ENCODE measurements at regions not wholly inside any gene's neighbourhood (a gene's known extent, or its start where the extent isn't known, plus 50 kb on each side); places are given as distances from the start of the nearest gene placed in this dataset.

DNA sequence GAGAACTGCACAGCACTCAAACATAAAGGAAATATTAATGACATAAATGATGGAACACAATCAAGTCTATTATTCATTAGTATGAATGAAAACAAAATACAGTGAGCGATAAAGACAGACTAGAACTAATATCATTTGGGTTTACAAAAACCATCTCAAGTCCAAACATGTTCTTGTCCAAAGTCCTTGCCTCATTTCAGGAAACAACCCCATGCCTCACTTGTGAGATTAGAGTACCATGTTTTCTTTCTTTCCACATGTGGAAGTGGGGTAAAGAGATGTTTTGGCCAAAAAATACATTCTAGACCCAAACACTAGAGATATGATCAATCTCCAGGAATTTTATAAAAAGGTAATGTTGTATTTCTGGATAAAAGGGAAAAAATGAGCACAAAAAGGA lies 53.3 kb upstream of the NFE2L2 start:
- 97% methylated on average over 1 of the region's 1 CpG for WGBS (ENCODE audit: low lambda C conversion rate, missing lambda C conversion rate)
- H3K4me2 ChIP-seq, result no peak overlapping the region

DNA sequence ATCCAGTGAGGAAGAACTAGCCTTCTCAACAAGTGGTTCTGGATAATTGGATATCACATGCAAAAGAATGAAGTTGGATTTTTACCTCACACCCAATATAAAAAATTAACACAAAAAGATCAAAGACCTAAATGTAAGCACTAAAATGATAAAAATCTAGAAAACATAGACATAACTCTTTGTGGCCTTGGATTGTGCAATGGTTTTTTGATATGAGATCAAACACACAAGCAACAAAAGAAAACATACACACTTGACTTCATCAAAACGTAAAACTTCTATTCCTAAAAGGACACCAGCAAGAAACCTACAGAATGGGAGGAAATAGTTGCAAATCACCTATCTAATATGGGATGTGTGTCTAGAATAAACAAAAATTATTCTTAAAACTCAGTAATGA lies 54.1 kb upstream of the NFE2L2 start:
- Histone ChIP-seq H3K4me3 (no peak overlapping the region), H3K9me2 (replicated peaks; ENCODE audit: insufficient read depth) (no peaks in the 10 kb centered on the region), H3K4me2 (no peak overlapping the region), H4K20me1 (ENCODE audit: insufficient read depth, poor library complexity, severe bottlenecking) (no peaks in the 10 kb centered on the region), H3K27ac (no peak overlapping the region), H3K27me3 (no peaks in the 10 kb centered on the region), H2AFZ (no peak overlapping the region), H3K36me3 (replicated peaks; ENCODE audit: insufficient read depth, low read depth) (no peaks in the 10 kb centered on the region), H3K4me1 (ENCODE audit: insufficient read depth) (no peaks in the 10 kb centered on the region), H3K79me2 (no peaks in the 10 kb centered on the region), H3K9me3 (ENCODE audit: low read depth) (no peaks in the 10 kb centered on the region)
- no peak for TF ChIP-seq EZH2 (IDR thresholded peaks at IDR 0.05; ENCODE audit: borderline replicate concordance)
- DNase-seq (ENCODE audit: low spot score), result no peak
- 86% methylated on average over 1 of the region's 1 CpG for WGBS (ENCODE audit: low lambda C conversion rate, missing lambda C conversion rate)

More for the DNA sequence above, 53.3 kb upstream of the NFE2L2 start:
- no peak overlapping the region for H3K4me3 ChIP-seq
- no peak for TF ChIP-seq EZH2 (IDR thresholded peaks at IDR 0.05; ENCODE audit: borderline replicate concordance)
- no peak for TF ChIP-seq EZH2phosphoT487 (IDR thresholded peaks at IDR 0.05; ENCODE audit: low read depth, severe bottlenecking, unreplicated experiment)
- TF ChIP-seq, protein P1, sequence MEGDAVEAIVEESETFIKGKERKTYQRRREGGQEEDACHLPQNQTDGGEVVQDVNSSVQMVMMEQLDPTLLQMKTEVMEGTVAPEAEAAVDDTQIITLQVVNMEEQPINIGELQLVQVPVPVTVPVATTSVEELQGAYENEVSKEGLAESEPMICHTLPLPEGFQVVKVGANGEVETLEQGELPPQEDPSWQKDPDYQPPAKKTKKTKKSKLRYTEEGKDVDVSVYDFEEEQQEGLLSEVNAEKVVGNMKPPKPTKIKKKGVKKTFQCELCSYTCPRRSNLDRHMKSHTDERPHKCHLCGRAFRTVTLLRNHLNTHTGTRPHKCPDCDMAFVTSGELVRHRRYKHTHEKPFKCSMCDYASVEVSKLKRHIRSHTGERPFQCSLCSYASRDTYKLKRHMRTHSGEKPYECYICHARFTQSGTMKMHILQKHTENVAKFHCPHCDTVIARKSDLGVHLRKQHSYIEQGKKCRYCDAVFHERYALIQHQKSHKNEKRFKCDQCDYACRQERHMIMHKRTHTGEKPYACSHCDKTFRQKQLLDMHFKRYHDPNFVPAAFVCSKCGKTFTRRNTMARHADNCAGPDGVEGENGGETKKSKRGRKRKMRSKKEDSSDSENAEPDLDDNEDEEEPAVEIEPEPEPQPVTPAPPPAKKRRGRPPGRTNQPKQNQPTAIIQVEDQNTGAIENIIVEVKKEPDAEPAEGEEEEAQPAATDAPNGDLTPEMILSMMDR (IDR thresholded peaks at IDR 0.05; ENCODE audit: poor library complexity), result no peak
- H3K9me2 ChIP-seq (replicated peaks; ENCODE audit: insufficient read depth), result no peaks in the 10 kb centered on the region
- H3K27ac ChIP-seq, result no peak overlapping the region
- H3K27me3 ChIP-seq, result no peaks in the 10 kb centered on the region
- no peaks in the 10 kb centered on the region for H3K79me2 ChIP-seq
- H4K20me1 ChIP-seq (ENCODE audit: insufficient read depth, poor library complexity, severe bottlenecking), result no peaks in the 10 kb centered on the region
- H2AFZ ChIP-seq, result no peak overlapping the region
- DNase-seq (ENCODE audit: low spot score), result no peak
- H3K4me1 ChIP-seq (ENCODE audit: insufficient read depth), result no peaks in the 10 kb centered on the region
- no peaks in the 10 kb centered on the region for H3K9me3 ChIP-seq (ENCODE audit: low read depth)
- no peaks in the 10 kb centered on the region for H3K36me3 ChIP-seq (replicated peaks; ENCODE audit: insufficient read depth, low read depth)

DNA sequence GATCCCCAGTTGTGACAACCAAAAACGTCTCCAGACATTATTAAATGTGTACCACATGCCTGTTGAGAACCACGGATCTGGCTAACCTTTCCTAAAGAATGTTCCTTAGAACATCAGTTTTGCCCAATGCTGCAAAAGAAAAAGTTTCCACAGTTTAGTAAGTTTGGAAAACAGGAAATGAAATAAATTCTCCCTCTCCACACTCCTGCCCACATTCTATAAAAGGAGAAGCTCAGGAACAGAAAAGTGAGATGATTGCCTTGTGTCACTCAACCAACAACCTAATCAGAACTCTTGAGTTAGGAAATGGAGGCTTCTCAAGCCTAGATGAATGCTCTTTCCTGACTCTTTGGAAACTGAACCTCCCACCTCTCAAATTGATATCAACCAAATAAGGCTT lies 56.1 kb upstream of the NFE2L2 start:
- no peak for TF ChIP-seq EZH2 (IDR thresholded peaks at IDR 0.05; ENCODE audit: borderline replicate concordance)
- no peak for TF ChIP-seq EZH2phosphoT487 (IDR thresholded peaks at IDR 0.05; ENCODE audit: low read depth, severe bottlenecking, unreplicated experiment)
- TF ChIP-seq, protein P1 (IDR thresholded peaks at IDR 0.05; ENCODE audit: poor library complexity), result no peak
- no peaks in the 10 kb centered on the region for H4K20me1 ChIP-seq (ENCODE audit: insufficient read depth, poor library complexity, severe bottlenecking)
- 83% methylated on average over 2 of the region's 2 CpGs for WGBS (ENCODE audit: low lambda C conversion rate, missing lambda C conversion rate)
- no peaks in the 10 kb centered on the region for H3K27me3 ChIP-seq
- peaks cover 6% of the 10 kb centered on the region for H3K4me1 ChIP-seq (ENCODE audit: insufficient read depth)
- DNase-seq (ENCODE audit: low spot score), result no peak
- no peak overlapping the region for H3K4me3 ChIP-seq
- no peak overlapping the region for H2AFZ ChIP-seq
- H3K9me3 ChIP-seq (ENCODE audit: low read depth), result no peaks in the 10 kb centered on the region
- no peaks in the 10 kb centered on the region for H3K36me3 ChIP-seq (replicated peaks; ENCODE audit: insufficient read depth, low read depth)
- H3K27ac ChIP-seq, result no peak overlapping the region
- no peak overlapping the region for H3K4me2 ChIP-seq
- no peaks in the 10 kb centered on the region for H3K79me2 ChIP-seq
- no peaks in the 10 kb centered on the region for H3K9me2 ChIP-seq (replicated peaks; ENCODE audit: insufficient read depth)

DNA sequence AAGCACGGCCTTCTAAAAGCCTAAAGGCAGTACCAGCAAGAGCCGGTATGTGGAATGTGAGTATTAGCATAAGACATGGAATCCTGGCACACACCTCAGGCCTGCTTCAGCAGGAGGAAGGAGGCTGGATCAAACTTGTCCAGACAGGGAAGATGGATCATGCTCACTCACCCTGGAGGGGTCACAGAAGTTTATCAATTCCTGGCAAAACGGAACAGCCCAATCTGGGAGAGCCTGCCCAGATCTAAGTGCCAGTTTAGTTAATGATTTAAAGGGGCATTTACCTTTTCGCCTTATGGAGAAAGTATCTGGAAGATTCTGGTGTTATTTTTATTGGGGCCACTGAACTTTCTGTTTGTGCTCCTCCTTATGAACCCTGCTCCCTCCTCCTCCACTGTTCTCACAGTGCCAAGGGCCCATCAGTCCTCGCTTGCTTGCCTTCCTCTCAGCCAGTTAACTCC lies 58.3 kb upstream of the NFE2L2 start:
- H3K36me3 ChIP-seq (replicated peaks; ENCODE audit: insufficient read depth, low read depth), result no peaks in the 10 kb centered on the region
- peaks cover 15% of the 10 kb centered on the region for H3K4me1 ChIP-seq (ENCODE audit: insufficient read depth)
- H3K4me2 ChIP-seq, result no peak overlapping the region
- no peaks in the 10 kb centered on the region for H3K9me2 ChIP-seq (replicated peaks; ENCODE audit: insufficient read depth)
- WGBS (ENCODE audit: low lambda C conversion rate, missing lambda C conversion rate), result 73% methylated on average over 5 of the region's 5 CpGs
- TF ChIP-seq EZH2phosphoT487 (IDR thresholded peaks at IDR 0.05; ENCODE audit: low read depth, severe bottlenecking, unreplicated experiment) (no peak), EZH2 (IDR thresholded peaks at IDR 0.05; ENCODE audit: borderline replicate concordance) (no peak)
- TF ChIP-seq, protein P1 (IDR thresholded peaks at IDR 0.05; ENCODE audit: poor library complexity), result no peak
- H3K27me3 ChIP-seq, result no peaks in the 10 kb centered on the region
- no peaks in the 10 kb centered on the region for H3K79me2 ChIP-seq
- DNase-seq (ENCODE audit: low spot score), result no peak
- H2AFZ ChIP-seq, result no peak overlapping the region
- H3K9me3 ChIP-seq (ENCODE audit: low read depth), result no peaks in the 10 kb centered on the region
- H4K20me1 ChIP-seq (ENCODE audit: insufficient read depth, poor library complexity, severe bottlenecking), result no peaks in the 10 kb centered on the region
- no peak overlapping the region for H3K27ac ChIP-seq
- H3K4me3 ChIP-seq, result no peak overlapping the region
